Uterus (tissue), 3 donors: ENCODE measurements at regions not wholly inside any gene's neighbourhood (a gene's known extent, or its start where the extent isn't known, plus 50 kb on each side); places are given as distances from the start of the nearest gene placed in this dataset.

ENCODE experiments used
- DNase-seq, 2 donors: peaks; one replicate each; pipeline ENCODE4 v3.0.0-alpha.2; 2019 to 2020
- H3K27ac ChIP-seq, 2 donors: fragments of 200-600 bp; sonication (generic); 1 replicate in 1 of 2; 2 replicates in 1 of 2; pipeline ENCODE4 v1.5.1; 2016 to 2018
- H3K27me3 ChIP-seq, 2 donors: fragments of 200-600 bp; sonication (generic); one replicate each; pipeline ENCODE4 v1.5.1; 2018 to 2019; ENCODE audit warnings: control low read depth in 1 of 2
- H3K36me3 ChIP-seq, 2 donors: fragments of 200-600 bp; sonication (generic); one replicate each; pipeline ENCODE4 v1.5.1; 2019; ENCODE audit warnings: control low read depth in 1 of 2
- H3K4me1 ChIP-seq, 2 donors: fragments of 200-600 bp; sonication (generic); one replicate each; pipeline ENCODE4 v1.5.1; 2018 to 2019; ENCODE audit warnings: control low read depth in 1 of 2
- H3K4me3 ChIP-seq, 2 donors: fragments of 200-600 bp; sonication (generic); 1 replicate in 1 of 2; 2 replicates in 1 of 2; pipeline ENCODE4 v1.5.1; 2018 to 2019; ENCODE audit warnings: mild to moderate bottlenecking in 1 of 2
- H3K9me3 ChIP-seq, 2 donors: fragments of 200-600 bp; sonication (generic); one replicate each; pipeline ENCODE4 v1.5.1; 2019; ENCODE audit warnings: control low read depth in 1 of 2
- POLR2A ChIP-seq, 2 donors: fragments of 450-650 bp; IDR thresholded peaks; one replicate each; pipeline ENCODE4 v1.6.1; 2016; ENCODE audit warnings: antibody characterized with exemption in 2 of 2, mild to moderate bottlenecking in 1 of 2, moderate library complexity in 1 of 2
- intact Hi-C: fragments of 100-400 bp; cut with DNase I; formaldehyde crosslinking; loops from one replicate; pipeline ENCODE4 v1.15.1; 2023; ENCODE audit warnings: low total_unique reads
- TF ChIP-seq, protein P1 (sequence below), 4 experiments: fragments of 200-600 bp in 2 of 4; fragments of 450-650 bp in 2 of 4; sonication (generic) in 2 of 4; IDR thresholded peaks; one replicate each; pipeline ENCODE4 v1.5.1; 2016 to 2019; ENCODE audit warnings: antibody characterized with exemption in 4 of 4, mild to moderate bottlenecking in 2 of 4, moderate library complexity in 1 of 4
- donor health status: DM: yes; HTN: yes; CAD: no.

- no peak for DNase-seq
- no peaks in the 10 kb centered on the region for H3K9me3 ChIP-seq
- no peak for TF ChIP-seq POLR2A (IDR thresholded peaks at IDR 0.05)
- TF ChIP-seq, protein P1, sequence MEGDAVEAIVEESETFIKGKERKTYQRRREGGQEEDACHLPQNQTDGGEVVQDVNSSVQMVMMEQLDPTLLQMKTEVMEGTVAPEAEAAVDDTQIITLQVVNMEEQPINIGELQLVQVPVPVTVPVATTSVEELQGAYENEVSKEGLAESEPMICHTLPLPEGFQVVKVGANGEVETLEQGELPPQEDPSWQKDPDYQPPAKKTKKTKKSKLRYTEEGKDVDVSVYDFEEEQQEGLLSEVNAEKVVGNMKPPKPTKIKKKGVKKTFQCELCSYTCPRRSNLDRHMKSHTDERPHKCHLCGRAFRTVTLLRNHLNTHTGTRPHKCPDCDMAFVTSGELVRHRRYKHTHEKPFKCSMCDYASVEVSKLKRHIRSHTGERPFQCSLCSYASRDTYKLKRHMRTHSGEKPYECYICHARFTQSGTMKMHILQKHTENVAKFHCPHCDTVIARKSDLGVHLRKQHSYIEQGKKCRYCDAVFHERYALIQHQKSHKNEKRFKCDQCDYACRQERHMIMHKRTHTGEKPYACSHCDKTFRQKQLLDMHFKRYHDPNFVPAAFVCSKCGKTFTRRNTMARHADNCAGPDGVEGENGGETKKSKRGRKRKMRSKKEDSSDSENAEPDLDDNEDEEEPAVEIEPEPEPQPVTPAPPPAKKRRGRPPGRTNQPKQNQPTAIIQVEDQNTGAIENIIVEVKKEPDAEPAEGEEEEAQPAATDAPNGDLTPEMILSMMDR (IDR thresholded peaks at IDR 0.05), result no peak
Measured at GRCh38 chr9:117636681-117637080, 67.5 kb upstream of the TLR4 start.

GRCh38 chr9:117625154-117625553, 79.0 kb upstream of the TLR4 start:
- intact Hi-C loops, result no loop called here
- TF ChIP-seq, protein P1 (IDR thresholded peaks at IDR 0.05), result no peak
- TF ChIP-seq POLR2A (IDR thresholded peaks at IDR 0.05), result no peak
- no peak overlapping the region for H3K4me3 ChIP-seq

More at GRCh38 chr9:117636681-117637080, 67.5 kb upstream of the TLR4 start:
- intact Hi-C loops, result no loop called here
- no peaks in the 10 kb centered on the region for H3K4me1 ChIP-seq
- H3K36me3 ChIP-seq, result no peaks in the 10 kb centered on the region
- H3K4me3 ChIP-seq, result no peak overlapping the region
- peaks cover 0 to 3% of the 10 kb centered on the region in 2 donors for H3K27me3 ChIP-seq
- H3K27ac ChIP-seq, result no peak overlapping the region

GRCh38 chr9:117624106-117624505, 80.1 kb upstream of the TLR4 start:
- TF ChIP-seq POLR2A (IDR thresholded peaks at IDR 0.05), result no peak
- TF ChIP-seq, protein P1 (IDR thresholded peaks at IDR 0.05), result no peak
- H3K27ac ChIP-seq, result no peak overlapping the region
- H3K4me3 ChIP-seq, result no peak overlapping the region
- H3K36me3 ChIP-seq, result no peaks in the 10 kb centered on the region
- H3K27me3 ChIP-seq, result no peaks in the 10 kb centered on the region
- DNase-seq, result no peak
- no peaks in the 10 kb centered on the region for H3K9me3 ChIP-seq
- intact Hi-C loops, result no loop called here
- no peaks in the 10 kb centered on the region for H3K4me1 ChIP-seq

More at GRCh38 chr9:117625154-117625553, 79.0 kb upstream of the TLR4 start:
- H3K27ac ChIP-seq, result no peak overlapping the region
- no peak for DNase-seq
- no peaks in the 10 kb centered on the region for H3K4me1 ChIP-seq
- H3K9me3 ChIP-seq, result no peaks in the 10 kb centered on the region
- no peaks in the 10 kb centered on the region for H3K27me3 ChIP-seq
- no peaks in the 10 kb centered on the region for H3K36me3 ChIP-seq

DNA sequence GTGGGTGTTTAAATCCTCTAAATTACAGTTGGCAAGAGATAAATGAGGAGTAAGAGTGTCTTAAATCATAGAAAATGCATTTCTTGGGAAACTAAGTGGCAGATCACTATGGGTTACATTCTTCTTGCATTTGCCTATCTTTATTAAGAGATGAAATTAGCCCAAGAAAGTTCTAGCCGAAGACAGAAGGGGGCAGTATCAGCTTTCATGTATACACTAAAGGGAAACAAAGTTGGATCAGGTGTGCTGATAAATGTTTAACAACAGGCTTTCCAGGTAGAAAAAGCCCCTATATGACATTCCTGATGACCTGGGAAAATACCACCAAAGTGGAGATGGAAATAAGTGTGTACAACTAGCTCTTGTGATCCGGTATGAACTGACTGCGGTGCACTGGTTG, 81.9 kb upstream of the TLR4 start:
- Histone ChIP-seq H3K4me1 (no peaks in the 10 kb centered on the region), H3K27ac (no peak overlapping the region), H3K27me3 (no peaks in the 10 kb centered on the region), H3K4me3 (no peak overlapping the region), H3K36me3 (no peaks in the 10 kb centered on the region), H3K9me3 (no peaks in the 10 kb centered on the region)
- no peak for DNase-seq
- no peak for TF ChIP-seq POLR2A (IDR thresholded peaks at IDR 0.05)
- TF ChIP-seq, protein P1 (IDR thresholded peaks at IDR 0.05), result no peak
- intact Hi-C loops, result no loop called here

GRCh38 chr9:117616431-117616831, 87.8 kb upstream of the TLR4 start:
- DNase-seq, result no peak
- no peaks in the 10 kb centered on the region for H3K4me1 ChIP-seq
- no peak for TF ChIP-seq POLR2A (IDR thresholded peaks at IDR 0.05)
- TF ChIP-seq, protein P1 (IDR thresholded peaks at IDR 0.05), result no peak
- no peaks in the 10 kb centered on the region for H3K9me3 ChIP-seq
- intact Hi-C loops, result no loop called here
- no peaks in the 10 kb centered on the region for H3K27me3 ChIP-seq
- H3K4me3 ChIP-seq, result no peak overlapping the region
- no peak overlapping the region for H3K27ac ChIP-seq
- no peaks in the 10 kb centered on the region for H3K36me3 ChIP-seq
